GM23338 (cell line): ENCODE measurements at regions not wholly inside any gene's neighbourhood (a gene's known extent, or its start where the extent isn't known, plus 50 kb on each side); places are given as distances from the start of the nearest gene placed in this dataset.

ENCODE experiments used
- ATAC-seq: fragments of 200-7000 bp; cut with Tn5 transposase; 3 replicates; pipeline ENCODE4 v1.9.1; 2020
- DNase-seq: peaks from one replicate; pipeline ENCODE4 v3.0.0-alpha.2; 2015; ENCODE audit warnings: low spot score
- H2AFZ ChIP-seq: fragments of 200-600 bp; sonication (generic); 2 replicates; pipeline ENCODE4 v1.8.0; 2016; ENCODE audit warnings: antibody characterized with exemption, mild to moderate bottlenecking, moderate library complexity
- H3F3A ChIP-seq: fragments of 200-600 bp; sonication (generic); replicated peaks from 2 replicates; pipeline ENCODE4 v1.8.0; 2017; ENCODE audit warnings: antibody characterized with exemption, mixed run types, low read depth
- H3K27ac ChIP-seq: fragments of 200-600 bp; sonication (generic); 2 replicates; pipeline ENCODE4 v1.6.1; 2016; ENCODE audit warnings: low read depth
- H3K27me3 ChIP-seq: fragments of 200-600 bp; sonication (generic); 2 replicates; pipeline ENCODE4 v1.8.0; 2016; ENCODE audit warnings: mild to moderate bottlenecking, mixed run types, moderate library complexity; ENCODE audit not compliant: insufficient read depth
- H3K36me3 ChIP-seq: fragments of 200-600 bp; sonication (generic); 2 replicates; pipeline ENCODE4 v1.8.0; 2016; ENCODE audit warnings: mild to moderate bottlenecking; ENCODE audit not compliant: insufficient read depth
- H3K4me1 ChIP-seq: fragments of 200-600 bp; sonication (generic); 2 replicates; pipeline ENCODE4 v1.8.0; 2016; ENCODE audit warnings: mild to moderate bottlenecking, moderate library complexity; ENCODE audit not compliant: insufficient read depth
- H3K4me2 ChIP-seq: fragments of 200-600 bp; sonication (generic); 2 replicates; pipeline ENCODE4 v1.7.1; 2017; ENCODE audit warnings: mixed run types
- H3K4me3 ChIP-seq: fragments of 200-600 bp; sonication (generic); 2 replicates; pipeline ENCODE4 v1.6.1; 2016; ENCODE audit warnings: mixed run types
- H3K79me2 ChIP-seq: fragments of 200-600 bp; sonication (generic); replicated peaks from 2 replicates; pipeline ENCODE4 v1.8.0; 2017; ENCODE audit warnings: mild to moderate bottlenecking; ENCODE audit not compliant: insufficient read depth
- H3K9me2 ChIP-seq: fragments of 200-600 bp; sonication (generic); 2 replicates; pipeline ENCODE4 v1.8.0; 2017; ENCODE audit not compliant: insufficient read depth
- H4K20me1 ChIP-seq: fragments of 200-600 bp; sonication (generic); replicated peaks from 2 replicates; pipeline ENCODE4 v1.8.0; 2017; ENCODE audit warnings: mild to moderate bottlenecking; ENCODE audit not compliant: insufficient read depth
- H3K27ac Mint-ChIP-seq: 2 replicates; pipeline ENCODE4 v1.8.0; 2020; ENCODE audit warnings: inconsistent platforms, mild to moderate bottlenecking, moderate library complexity, mixed read lengths
- H3K27me3 Mint-ChIP-seq: 3 replicates; pipeline ENCODE4 v1.8.0; 2022; ENCODE audit warnings: low read depth, mild to moderate bottlenecking, moderate library complexity, mixed read lengths, inconsistent platforms; ENCODE audit not compliant: insufficient read depth, poor library complexity
- H3K36me3 Mint-ChIP-seq: 3 replicates; pipeline ENCODE4 v1.8.0; 2021; ENCODE audit warnings: low read depth, mild to moderate bottlenecking, inconsistent platforms, moderate library complexity, mixed read lengths
- H3K4me1 Mint-ChIP-seq: 3 replicates; pipeline ENCODE4 v1.8.0; 2020; ENCODE audit warnings: mild to moderate bottlenecking, inconsistent platforms, mixed read lengths
- H3K4me3 Mint-ChIP-seq: 3 replicates; pipeline ENCODE4 v1.8.0; 2021; ENCODE audit warnings: moderate library complexity, mild to moderate bottlenecking, inconsistent platforms, mixed read lengths
- H3K9me3 Mint-ChIP-seq: 3 replicates; pipeline ENCODE4 v1.8.0; 2020; ENCODE audit warnings: moderate library complexity, mild to moderate bottlenecking, inconsistent platforms, mixed read lengths
- CREB1 ChIP-seq: fragments of 250-450 bp; sonication (Bioruptor Pico); IDR thresholded peaks from 2 replicates; pipeline ENCODE4 v1.5.0; 2020; ENCODE audit warnings: low read depth, mild to moderate bottlenecking, moderate library complexity
- EZH2phosphoT487 ChIP-seq: fragments of 200-600 bp; sonication (generic); IDR thresholded peaks from one replicate; pipeline ENCODE4 v1.8.1; 2018; ENCODE audit warnings: antibody characterized with exemption; ENCODE audit not compliant: unreplicated experiment
- JUNB ChIP-seq: IDR thresholded peaks from one replicate; pipeline ENCODE4 v1.6.1; 2016; ENCODE audit warnings: antibody characterized with exemption; ENCODE audit not compliant: unreplicated experiment
- POLR2AphosphoS5 ChIP-seq: IDR thresholded peaks from 2 replicates; pipeline ENCODE4 v1.6.1; 2016; ENCODE audit warnings: antibody characterized with exemption, low read depth
- STAT1 ChIP-seq: IDR thresholded peaks from one replicate; pipeline ENCODE4 v1.6.1; 2016; ENCODE audit warnings: antibody characterized with exemption; ENCODE audit not compliant: unreplicated experiment
- ZNF331 ChIP-seq: fragments of 250-450 bp; sonication (Bioruptor Pico); IDR thresholded peaks from 2 replicates; pipeline ENCODE4 v1.5.0; 2020; ENCODE audit warnings: low read depth, mild to moderate bottlenecking, moderate library complexity
- ZNF462 ChIP-seq: fragments of 250-450 bp; sonication (Bioruptor Pico); IDR thresholded peaks from 2 replicates; pipeline ENCODE4 v1.5.0; 2020; ENCODE audit warnings: mild to moderate bottlenecking, moderate library complexity

DNA sequence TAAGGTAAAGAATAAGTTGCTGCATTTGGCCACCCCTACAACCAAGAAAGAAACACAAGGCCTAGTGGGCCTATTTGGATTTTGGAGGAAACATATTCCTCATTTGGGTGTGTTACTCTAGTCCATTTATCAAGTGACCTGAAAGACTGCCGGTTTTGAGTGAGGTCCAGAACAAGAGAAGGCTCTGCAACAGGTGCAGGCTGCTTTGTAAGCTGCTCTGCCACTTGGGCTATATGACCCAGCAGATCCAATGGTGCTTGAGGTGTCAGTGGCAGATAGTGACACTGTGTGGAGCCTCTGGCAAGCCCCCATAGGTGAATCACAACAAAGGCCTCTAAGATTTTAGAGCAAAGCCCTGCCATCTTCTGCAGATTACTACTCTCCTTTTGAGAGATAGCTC lies 491.3 kb downstream of the TAFA4 start:
- Histone ChIP-seq H2AFZ (no peak overlapping the region), H3F3A (no peaks in the 10 kb centered on the region), H4K20me1 (no peaks in the 10 kb centered on the region), H3K9me2 (peaks cover 2% of the 10 kb centered on the region; the same call in 1 of the 2 replicates), H3K79me2 (no peaks in the 10 kb centered on the region), H3K36me3 (no peaks in the 10 kb centered on the region), H3K4me1 (no peaks in the 10 kb centered on the region), H3K27ac (no peak overlapping the region), H3K4me2 (no peak overlapping the region), H3K27me3 (no peaks in the 10 kb centered on the region), H3K4me3 (no peak overlapping the region)
- H3K27me3 Mint-ChIP-seq = peaks cover 1% of the 10 kb centered on the region
- H3K4me1 Mint-ChIP-seq = peaks cover 2% of the 10 kb centered on the region; the same call in 2 of the 3 replicates
- H3K9me3 Mint-ChIP-seq = peaks cover 11% of the 10 kb centered on the region
- no peak overlapping the region for H3K4me3 Mint-ChIP-seq
- TF ChIP-seq CREB1 (CRISPR knock-in tag) = no peak
- TF ChIP-seq EZH2phosphoT487 = no peak
- TF ChIP-seq JUNB = no peak
- TF ChIP-seq ZNF462 (CRISPR knock-in tag) = no peak
- no peak for TF ChIP-seq STAT1
- no peak for TF ChIP-seq ZNF331 (CRISPR knock-in tag)
- no peak for TF ChIP-seq POLR2AphosphoS5
- no peak overlapping the region for H3K27ac Mint-ChIP-seq
- H3K36me3 Mint-ChIP-seq = peaks cover 12% of the 10 kb centered on the region; the same call in 2 of the 3 replicates
- DNase-seq (no peak), ATAC-seq (no peak)
